SIG-M5 treated with dmso at 0.1 percent for 504 hours (cell line): ENCODE measurements at regions not wholly inside any gene's neighbourhood (a gene's known extent, or its start where the extent isn't known, plus 50 kb on each side); places are given as distances from the start of the nearest gene placed in this dataset.

Experiments
- DNase-seq: peaks from one replicate; lab custom pipeline; 2025; ENCODE audit not compliant: unreplicated experiment; lab: John Stamatoyannopoulos, UW

DNA sequence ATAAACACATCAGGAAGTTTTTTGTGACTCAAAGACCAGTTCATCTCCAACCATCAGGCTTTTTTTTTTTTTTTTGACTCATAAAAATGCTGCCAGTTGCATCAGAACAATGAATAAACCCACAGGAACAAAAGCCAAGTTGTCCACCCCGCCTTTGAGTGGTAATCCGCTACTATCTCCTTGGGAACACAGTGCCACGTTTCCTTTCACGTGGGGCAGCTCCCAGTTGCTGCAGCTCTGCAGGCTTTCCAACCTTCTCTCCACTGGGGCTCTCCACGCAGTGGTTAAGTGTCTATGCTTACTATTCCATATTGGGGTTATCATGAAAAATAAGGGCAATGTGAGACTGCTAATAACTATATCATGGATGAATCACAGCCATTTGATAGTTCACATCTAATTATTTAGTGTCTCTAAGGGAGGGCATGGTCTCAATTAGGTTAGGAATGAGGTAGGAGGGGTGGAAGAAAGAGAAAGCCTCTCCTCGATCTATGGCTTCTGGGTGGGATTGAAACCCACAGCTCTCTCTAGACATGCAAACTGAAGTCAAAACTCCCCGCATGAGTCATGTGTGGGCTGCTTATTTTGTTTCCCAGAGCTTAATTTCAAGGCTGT lies 55.8 kb upstream of the ACTBL2 start:
- no peak for DNase-seq

GRCh38 chr5:57537811-57538210 lies 55.2 kb upstream of the ACTBL2 start:
- DNase-seq: no peak

GRCh38 chr5:57532513-57533497 lies 50.2 kb upstream of the ACTBL2 start:
- DNase-seq: no peak
